ENCODE measurements at regions not wholly inside any gene's neighbourhood (a gene's known extent, or its start where the extent isn't known, plus 50 kb on each side); places are given as distances from the start of the nearest gene placed in this dataset.

GRCh38 chr22:35482974-35483373 is 57.7 kb upstream of the RASD2 start:
- H2AFZ ChIP-seq (ENCODE audit: low read depth, low read length), result no peak overlapping the region
- H3F3A ChIP-seq (ENCODE audit: insufficient read depth, low read length, poor library complexity, severe bottlenecking), result no peaks in the 10 kb centered on the region
- no peaks in the 10 kb centered on the region for H3K9me2 ChIP-seq (ENCODE audit: insufficient read depth, low read length)
- H3K9me3 ChIP-seq (ENCODE audit: low read length), result no peaks in the 10 kb centered on the region
- no peak overlapping the region for H3K4me2 ChIP-seq (ENCODE audit: low read length)
- H3K79me2 ChIP-seq (replicated peaks; ENCODE audit: insufficient read depth, low read length), result no peaks in the 10 kb centered on the region
- no peaks in the 10 kb centered on the region for H3K27me3 ChIP-seq (ENCODE audit: insufficient read depth, low read depth, low read length)
- H3K4me3 ChIP-seq (ENCODE audit: low read length), result no peak overlapping the region
- no peak overlapping the region for H3K9ac ChIP-seq (ENCODE audit: low read length)
- H3K27ac ChIP-seq (ENCODE audit: low read length), result no peak overlapping the region
- TF ChIP-seq REST (IDR thresholded peaks at IDR 0.05; ENCODE audit: borderline replicate concordance) (no peak), SMC3 (conservative IDR thresholded peaks at IDR 0.05; ENCODE audit: poor library complexity) (no peak), MXI1 (conservative IDR thresholded peaks at IDR 0.05; ENCODE audit: poor library complexity, severe bottlenecking) (no peak), TAF1 (IDR thresholded peaks at IDR 0.05; ENCODE audit: low read depth) (no peak), EP300 (conservative IDR thresholded peaks at IDR 0.05; ENCODE audit: poor library complexity, severe bottlenecking) (no peak), EZH2 (IDR thresholded peaks at IDR 0.05; ENCODE audit: borderline replicate concordance, insufficient read depth, low read length, poor library complexity, severe bottlenecking) (no peak), RAD21 (conservative IDR thresholded peaks at IDR 0.05) (no peak), POLR2AphosphoS5 (IDR thresholded peaks at IDR 0.05) (no peak), CTCF (IDR thresholded peaks at IDR 0.05; ENCODE audit: poor library complexity, severe bottlenecking) (no peak)
- H4K20me1 ChIP-seq (ENCODE audit: insufficient read depth), result no peaks in the 10 kb centered on the region
- no peaks in the 10 kb centered on the region for H3K36me3 ChIP-seq (ENCODE audit: insufficient read depth, low read length)

- Histone ChIP-seq H3K27me3 (ENCODE audit: insufficient read depth, low read depth, low read length) (no peaks in the 10 kb centered on the region), H3K9me2 (ENCODE audit: insufficient read depth, low read length) (no peaks in the 10 kb centered on the region), H2AFZ (ENCODE audit: low read depth, low read length) (no peak overlapping the region), H3F3A (ENCODE audit: insufficient read depth, low read length, poor library complexity, severe bottlenecking) (no peaks in the 10 kb centered on the region), H3K79me2 (replicated peaks; ENCODE audit: insufficient read depth, low read length) (no peaks in the 10 kb centered on the region), H3K36me3 (ENCODE audit: insufficient read depth, low read length) (no peaks in the 10 kb centered on the region), H3K4me3 (ENCODE audit: low read length) (no peak overlapping the region), H3K27ac (ENCODE audit: low read length) (no peak overlapping the region), H3K4me2 (ENCODE audit: low read length) (no peak overlapping the region), H4K20me1 (ENCODE audit: insufficient read depth) (no peaks in the 10 kb centered on the region), H3K9ac (ENCODE audit: low read length) (no peak overlapping the region), H3K9me3 (ENCODE audit: low read length) (no peaks in the 10 kb centered on the region)
- TF ChIP-seq REST (IDR thresholded peaks at IDR 0.05; ENCODE audit: borderline replicate concordance) (no peak), EP300 (conservative IDR thresholded peaks at IDR 0.05; ENCODE audit: poor library complexity, severe bottlenecking) (no peak), MXI1 (conservative IDR thresholded peaks at IDR 0.05; ENCODE audit: poor library complexity, severe bottlenecking) (no peak), SMC3 (conservative IDR thresholded peaks at IDR 0.05; ENCODE audit: poor library complexity) (no peak), EZH2 (IDR thresholded peaks at IDR 0.05; ENCODE audit: borderline replicate concordance, insufficient read depth, low read length, poor library complexity, severe bottlenecking) (no peak), CTCF (IDR thresholded peaks at IDR 0.05; ENCODE audit: poor library complexity, severe bottlenecking) (no peak), TAF1 (IDR thresholded peaks at IDR 0.05; ENCODE audit: low read depth) (no peak), RAD21 (conservative IDR thresholded peaks at IDR 0.05) (no peak), POLR2AphosphoS5 (IDR thresholded peaks at IDR 0.05) (no peak)
Measured at GRCh38 chr22:35483730-35484129, 56.9 kb upstream of the RASD2 start.

Measured in neural cell (in vitro differentiated cells).